ENCODE measurements at regions not wholly inside any gene's neighbourhood (a gene's known extent, or its start where the extent isn't known, plus 50 kb on each side); places are given as distances from the start of the nearest gene placed in this dataset.
A peak's percentile ranks its signal among the peaks of the same experiment; 100 is the strongest.
"Not testable (repeated sequence)": the region's sequence is repeated elsewhere in the genome, so short reads cannot be mapped to it uniquely, and the experiment has no call there.

DNA sequence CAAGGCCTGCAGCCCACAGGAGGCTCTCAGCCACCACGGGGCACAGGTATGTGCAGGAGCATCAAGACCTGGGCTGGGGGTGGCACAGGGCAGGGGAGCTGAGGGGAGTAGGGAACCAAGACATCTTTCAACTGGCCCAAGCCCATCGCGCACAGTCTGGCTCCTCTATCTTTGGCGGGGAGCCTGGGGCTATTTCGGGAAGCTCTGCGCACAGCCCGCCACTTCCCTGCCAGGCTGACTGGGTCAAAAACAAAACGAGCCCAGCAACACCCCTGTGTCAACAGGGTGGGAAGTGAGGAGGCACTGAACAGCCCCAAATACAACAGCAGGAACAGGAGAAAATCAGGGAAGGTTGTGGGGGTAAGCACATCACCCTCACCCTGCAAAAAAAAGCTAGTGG lies 83.9 kb downstream of the ARL6IP4 start:
- peak; percentile 74 for ATAC-seq
- intact Hi-C loops (cut with micrococcal nuclease) = no loop called here
- peak; percentile 88 for DNase-seq

DNA sequence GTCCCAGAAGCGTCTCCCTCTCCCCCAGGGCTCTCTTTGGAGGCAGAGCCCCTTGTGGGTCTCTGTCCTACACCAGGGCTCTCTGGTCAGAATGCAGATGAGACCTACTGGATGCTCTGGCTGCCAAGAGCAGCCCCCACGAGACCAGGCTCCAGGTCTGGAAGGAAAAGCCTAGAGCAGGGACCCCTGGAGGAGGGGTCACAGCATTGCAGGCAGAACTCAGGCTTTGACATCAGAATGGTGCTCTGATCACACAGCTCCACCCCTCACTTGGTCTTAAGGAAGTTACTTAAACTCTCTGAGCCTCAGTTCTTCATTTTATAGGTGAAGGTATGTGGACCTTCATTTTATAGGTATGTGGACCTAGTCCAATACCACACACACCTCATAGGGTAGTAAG lies 83.1 kb downstream of the ARL6IP4 start:
- intact Hi-C loops (cut with micrococcal nuclease) = no loop called here
- DNase-seq (no peak), ATAC-seq (no peak)

DNA sequence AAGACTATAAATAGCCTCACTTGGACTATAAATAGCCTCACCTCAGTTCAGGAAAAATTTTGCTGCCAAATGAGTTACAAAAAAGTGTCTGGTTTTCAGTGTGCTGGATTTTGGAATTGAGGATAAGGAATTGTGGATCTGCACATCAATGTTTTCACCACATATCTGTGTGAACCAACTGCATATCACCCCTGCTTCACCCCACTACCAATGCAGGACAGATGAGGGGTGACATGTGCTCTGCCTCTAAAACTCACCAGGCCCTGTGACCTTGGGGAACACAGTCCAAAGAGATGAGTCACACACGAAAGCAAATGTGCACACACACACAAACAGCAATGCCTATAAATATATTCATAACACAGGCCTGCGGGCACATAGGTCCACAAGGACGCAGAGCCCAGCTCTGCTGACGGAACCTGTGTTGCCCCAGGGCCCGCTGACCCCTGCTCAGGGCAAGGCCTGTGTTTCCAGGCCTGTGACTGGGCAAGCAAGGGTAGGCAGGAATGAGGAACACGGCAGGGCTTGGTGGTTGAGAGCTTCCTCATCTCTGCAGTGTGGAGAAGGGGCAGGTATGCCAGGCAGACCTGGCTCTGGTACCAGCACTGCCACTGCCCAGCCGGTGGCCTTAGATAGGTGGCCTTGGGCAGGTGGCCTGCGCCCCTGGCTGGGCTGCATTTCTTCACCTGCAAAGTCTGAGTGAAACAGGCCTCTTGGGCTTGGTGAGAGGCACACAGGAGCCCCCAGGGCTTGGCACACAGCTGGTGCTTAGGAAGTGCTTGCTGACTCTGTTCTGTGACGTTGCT lies 82.4 kb downstream of the ARL6IP4 start:
- intact Hi-C loops (cut with micrococcal nuclease) = no loop called here
- ATAC-seq (peak; percentile 76), DNase-seq (peak; percentile 68)

DNA sequence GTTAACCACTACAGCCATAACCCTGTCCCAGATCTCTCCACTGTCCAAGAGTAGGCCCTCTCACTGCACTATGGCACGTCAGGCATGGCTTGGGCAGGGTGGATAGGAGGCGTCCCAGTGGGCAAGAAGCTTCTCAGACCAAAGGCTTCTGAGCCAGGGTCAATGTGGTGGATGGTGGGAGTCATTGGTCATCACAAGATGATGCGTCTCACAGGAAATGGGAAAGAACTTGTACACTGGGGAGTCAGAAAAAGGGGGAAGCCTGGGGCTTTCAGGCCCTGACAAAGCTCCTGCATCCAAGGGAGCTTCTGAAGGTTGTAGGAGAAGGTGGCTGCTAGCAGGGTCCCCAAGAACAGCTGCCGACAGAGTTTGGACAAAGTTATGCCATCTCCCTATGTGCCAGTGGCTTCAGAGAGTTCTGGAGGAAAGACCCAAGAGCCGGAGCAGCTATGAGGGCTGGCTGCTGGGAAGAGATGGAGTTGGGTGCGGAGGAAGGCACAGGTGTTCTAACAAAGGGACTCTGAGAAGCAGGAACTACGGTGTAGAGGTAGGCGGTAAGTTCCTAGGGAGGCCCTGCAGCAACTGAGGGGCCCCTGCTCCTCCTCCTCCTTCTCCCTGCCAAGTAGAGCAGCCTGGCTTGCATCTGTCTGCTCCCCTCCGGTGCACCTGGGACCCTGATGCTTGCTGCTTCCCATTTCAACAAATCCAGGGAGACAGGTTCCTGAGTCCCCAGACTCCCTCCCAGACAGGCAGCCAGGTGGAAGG lies 81.1 kb downstream of the ARL6IP4 start:
- ATAC-seq (no peak), DNase-seq (no peak)
- intact Hi-C loops (cut with micrococcal nuclease) = no loop called here

DNA sequence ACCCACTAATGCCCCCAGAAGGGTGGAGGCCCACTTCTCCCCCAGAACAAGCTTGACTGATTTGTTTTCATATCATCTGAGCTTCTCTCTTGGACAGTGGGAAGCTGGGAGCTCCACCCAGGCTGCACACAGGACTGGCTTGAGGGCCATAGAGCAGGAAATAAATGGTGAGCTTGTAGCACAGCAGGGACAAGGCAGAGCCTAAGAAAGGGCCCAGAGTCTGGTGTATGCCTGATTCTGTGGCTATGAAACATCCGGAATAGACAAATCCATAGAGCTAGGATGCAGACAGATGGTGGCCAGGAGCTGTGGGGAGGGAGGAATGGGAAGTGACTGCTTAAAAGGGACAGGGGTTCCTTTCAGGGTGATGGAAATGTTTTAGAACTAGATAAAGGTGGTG lies 79.0 kb downstream of the ARL6IP4 start:
- no peak for DNase-seq
- ATAC-seq = no peak
- intact Hi-C loops (cut with micrococcal nuclease) = no loop called here

DNA sequence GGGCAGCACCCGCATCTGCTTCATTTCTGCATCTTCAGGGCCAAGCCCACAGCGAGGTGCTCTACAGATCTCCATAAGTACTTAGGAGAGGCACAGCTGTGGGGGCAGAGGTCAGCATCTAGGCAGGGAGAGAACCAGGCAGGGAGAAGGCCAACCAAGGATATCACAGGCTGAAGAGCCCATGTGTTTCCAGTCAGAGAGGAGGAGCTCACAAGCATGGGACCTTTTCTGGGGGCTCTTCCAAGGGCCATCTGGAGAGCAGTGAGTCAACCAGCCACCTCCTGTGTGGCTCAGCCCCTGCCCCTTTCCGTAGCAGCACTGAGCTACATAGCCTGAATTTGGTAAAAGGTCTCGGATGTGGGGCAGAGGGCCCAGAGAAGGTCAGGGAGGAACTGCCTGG lies 78.5 kb downstream of the ARL6IP4 start:
- DNase-seq (no peak), ATAC-seq (peak; percentile 2)
- intact Hi-C loops (cut with micrococcal nuclease) = no loop called here

DNA sequence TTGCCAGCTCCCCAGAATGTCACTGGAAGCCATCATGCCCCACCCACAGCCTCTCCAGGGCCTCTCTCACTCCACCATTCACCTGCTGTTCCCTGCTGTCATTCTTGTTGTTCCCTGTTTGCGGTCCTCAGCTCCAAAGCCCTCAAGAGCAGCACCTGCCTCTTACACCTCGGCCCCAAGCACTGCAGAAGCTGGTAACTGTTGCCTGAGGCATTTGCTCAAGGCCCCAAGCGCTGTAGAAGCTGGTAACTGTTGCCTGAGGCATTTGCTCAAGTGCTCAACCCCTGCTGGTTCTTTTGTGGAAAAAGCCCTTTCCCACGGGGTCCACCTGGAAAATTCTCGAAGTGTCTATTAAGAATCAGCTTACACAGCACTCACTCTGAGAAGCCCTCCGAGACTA lies 78.0 kb downstream of the ARL6IP4 start:
- intact Hi-C loops (cut with micrococcal nuclease) = no loop called here
- no peak for ATAC-seq
- DNase-seq = no peak

DNA sequence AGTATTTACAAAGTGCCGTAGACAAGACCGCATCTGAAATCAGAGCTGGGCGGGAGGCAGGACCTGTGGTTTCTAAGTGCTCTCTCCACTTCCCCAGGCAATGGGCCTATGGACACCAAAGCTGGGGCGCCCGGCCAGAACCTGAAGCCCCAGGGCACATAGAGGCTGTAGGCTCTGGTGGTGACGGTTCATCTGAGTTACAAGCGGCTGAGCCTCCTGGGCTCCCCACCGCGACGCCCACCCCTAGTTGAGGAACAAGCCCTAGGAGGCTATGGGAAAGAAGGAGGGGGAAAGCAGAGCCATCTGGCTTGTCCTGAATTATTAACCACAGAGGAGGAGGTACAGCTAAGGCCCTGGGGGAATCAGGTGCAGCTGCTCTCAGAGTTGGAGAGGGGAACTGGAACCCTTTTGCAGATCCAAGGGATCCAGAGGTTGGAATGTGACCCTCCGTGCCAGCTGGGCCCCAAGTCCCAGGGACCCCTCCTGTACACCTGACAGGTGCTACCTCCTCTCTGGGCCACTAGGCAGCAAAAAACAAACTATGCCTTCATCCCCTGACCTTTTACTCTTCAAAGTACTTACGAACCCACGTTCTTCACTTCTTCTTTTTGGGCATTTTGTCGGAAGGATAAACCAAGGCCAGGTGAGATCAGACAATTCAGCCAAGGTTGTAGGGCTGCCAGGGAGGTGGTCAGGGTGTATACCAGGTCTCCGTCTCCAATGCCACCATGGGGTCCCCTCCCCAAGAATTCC lies 77.2 kb downstream of the ARL6IP4 start:
- intact Hi-C loops (cut with micrococcal nuclease) = no loop called here
- no peak for DNase-seq
- ATAC-seq = no peak

DNA sequence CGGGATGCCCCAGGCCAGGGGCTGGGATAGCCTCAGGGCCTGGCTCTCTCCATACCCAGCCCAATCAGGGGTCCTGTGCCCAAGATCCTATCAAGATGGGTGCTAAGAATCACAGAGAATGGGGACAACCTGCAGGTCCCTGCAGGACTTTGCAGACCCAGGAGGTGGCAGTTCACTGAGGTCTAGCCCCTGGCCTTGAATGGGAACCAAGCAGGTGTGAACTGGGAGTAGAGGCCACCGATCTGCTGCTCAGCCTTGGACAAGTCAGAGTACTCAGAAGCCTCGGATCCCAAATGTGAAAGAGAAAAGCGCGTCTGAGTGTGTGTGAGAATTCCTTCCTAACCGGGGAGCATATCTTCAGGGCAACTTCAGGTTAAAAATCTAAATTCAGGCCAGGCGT lies 76.2 kb downstream of the ARL6IP4 start:
- ATAC-seq (no peak), DNase-seq (no peak)
- intact Hi-C loops (cut with micrococcal nuclease) = no loop called here

DNA sequence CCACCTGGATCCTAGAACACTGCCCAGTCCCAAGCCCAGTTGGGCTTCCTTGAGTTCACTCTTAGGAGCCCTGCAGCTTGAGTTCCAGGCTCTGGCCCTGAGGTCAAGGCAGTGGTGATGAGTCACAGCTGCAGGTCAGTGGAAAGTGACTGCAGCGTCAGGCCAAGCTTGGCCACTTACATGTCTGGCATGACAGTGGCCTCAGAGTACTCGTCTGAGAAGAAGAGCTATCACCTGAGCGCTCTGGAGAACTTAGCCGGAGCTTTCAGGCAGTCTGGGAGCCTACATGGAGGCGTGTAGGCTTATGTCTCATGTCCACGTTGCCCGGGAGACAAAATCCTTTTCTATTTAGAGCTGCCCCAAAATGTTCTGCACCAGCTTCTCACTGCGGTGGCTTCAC lies 75.6 kb downstream of the ARL6IP4 start:
- DNase-seq (no peak), ATAC-seq (peak; percentile 8)
- intact Hi-C loops (cut with micrococcal nuclease) = no loop called here

DNA sequence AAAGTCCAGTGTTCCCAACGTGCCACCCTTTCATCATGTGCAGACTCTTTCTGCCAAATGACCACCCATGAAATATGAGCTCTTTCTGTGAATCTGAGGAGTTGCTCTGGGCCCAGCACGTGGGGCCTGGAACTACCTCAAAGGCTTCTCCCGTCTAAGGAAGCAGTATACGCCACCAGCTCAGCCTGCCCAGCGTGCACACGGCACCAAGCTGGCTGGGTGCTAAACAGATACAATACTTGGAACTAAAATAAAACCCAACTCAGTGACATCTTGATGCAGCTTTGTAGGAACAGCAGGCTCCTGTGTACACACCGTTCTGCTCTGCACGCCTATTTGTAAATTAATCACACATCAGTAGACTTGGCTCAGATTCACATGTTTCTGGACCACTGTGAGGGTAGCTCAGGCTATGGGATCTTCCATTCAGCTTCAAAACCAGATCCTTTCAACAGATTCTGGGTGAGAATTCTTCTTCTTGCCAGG lies 74.8 kb downstream of the ARL6IP4 start:
- ATAC-seq = peak; percentile 46

DNA sequence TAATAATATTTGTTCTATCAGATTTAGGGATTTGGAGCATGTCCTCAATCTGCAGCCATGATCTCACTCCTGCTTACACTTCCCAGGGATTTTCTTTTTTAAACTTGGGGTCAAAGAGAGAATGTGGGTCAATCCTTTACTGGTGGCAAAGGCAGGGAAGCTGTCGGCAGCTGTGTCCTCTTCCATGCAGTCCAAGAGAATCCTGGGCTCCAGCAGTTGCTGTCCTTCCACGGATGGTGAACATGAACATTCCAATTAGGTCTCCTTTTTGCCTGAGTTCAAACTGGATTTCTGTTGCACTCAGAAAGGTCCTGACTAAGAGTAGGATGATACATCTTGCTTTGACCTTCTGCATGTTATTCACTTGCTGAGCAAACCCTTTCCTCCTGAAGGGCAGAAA lies 73.9 kb downstream of the ARL6IP4 start:
- DNase-seq (no peak), ATAC-seq (no peak)
- intact Hi-C loops (cut with micrococcal nuclease) = no loop called here

More for the DNA sequence above, 74.8 kb downstream of the ARL6IP4 start:
- intact Hi-C loops (cut with micrococcal nuclease) = no loop called here
- peak; percentile 55 for DNase-seq

DNA sequence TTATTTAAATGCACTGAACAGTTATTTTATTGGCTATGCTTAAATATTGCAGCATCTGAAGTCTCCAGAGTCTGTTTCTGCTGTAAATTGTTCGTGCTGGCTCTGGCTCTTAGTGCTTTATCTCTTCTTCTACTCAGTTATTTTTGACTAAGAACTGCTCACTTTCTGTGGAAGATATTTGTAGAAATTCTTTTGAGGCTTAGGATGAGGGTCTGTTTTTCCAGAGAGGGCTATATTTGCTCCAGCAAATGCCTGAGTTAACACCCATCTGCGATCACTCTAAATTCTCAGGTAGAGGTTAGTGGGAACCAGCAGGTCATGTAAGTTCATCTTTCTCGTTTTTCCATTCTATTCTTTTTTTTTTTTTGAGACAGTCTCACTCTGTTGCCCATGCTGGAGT lies 71.1 kb downstream of the ARL6IP4 start:
- DNase-seq = no peak
- intact Hi-C loops (cut with micrococcal nuclease) = no loop called here
- ATAC-seq = no peak

DNA sequence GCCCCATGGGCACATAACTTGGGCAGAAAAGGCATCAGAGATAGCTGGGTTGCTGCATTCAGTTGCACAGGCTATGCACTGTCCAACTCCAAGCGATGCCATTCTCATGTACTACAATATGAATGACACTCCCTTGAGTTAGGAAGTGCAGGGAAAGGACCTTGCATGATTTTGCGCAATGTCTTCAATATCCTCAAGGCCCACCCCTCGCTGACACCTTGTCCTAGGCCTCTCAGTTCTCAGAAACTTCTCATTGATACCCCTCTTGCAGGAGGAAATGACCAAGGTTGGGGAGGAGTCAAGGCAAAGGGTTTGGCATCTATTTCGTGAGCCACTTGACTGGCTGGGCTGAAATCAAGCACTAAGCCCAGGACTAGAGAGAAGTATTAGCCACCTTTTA lies 70.4 kb downstream of the ARL6IP4 start:
- ATAC-seq = peak; percentile 35
- DNase-seq = no peak
- intact Hi-C loops (cut with micrococcal nuclease) = no loop called here

DNA sequence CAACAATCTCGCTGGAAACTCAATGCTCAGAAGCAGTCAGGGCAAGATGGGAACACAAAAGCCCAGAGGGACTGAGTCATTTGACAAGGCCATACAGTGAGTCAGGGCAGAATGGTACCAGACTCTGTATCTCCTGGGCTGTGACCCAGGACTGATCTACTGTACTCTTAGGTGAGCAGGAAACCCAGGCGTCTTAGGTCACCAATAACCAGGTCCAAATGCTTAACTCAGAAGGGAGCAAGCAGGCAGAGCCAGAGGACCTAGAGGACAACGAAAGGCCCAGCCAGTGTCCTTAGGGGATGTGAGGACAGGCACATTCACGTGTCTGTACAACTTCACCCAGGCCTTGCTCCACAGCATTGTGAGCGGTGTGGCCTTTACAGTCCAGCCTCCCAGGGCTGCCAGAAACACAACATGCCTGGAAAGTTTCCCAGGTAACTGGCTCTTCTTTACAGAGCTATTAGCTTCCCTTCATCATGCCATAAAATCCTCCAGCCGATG lies 69.9 kb downstream of the ARL6IP4 start:
- peak; percentile 69 for DNase-seq
- intact Hi-C loops (cut with micrococcal nuclease) = no loop called here

DNA sequence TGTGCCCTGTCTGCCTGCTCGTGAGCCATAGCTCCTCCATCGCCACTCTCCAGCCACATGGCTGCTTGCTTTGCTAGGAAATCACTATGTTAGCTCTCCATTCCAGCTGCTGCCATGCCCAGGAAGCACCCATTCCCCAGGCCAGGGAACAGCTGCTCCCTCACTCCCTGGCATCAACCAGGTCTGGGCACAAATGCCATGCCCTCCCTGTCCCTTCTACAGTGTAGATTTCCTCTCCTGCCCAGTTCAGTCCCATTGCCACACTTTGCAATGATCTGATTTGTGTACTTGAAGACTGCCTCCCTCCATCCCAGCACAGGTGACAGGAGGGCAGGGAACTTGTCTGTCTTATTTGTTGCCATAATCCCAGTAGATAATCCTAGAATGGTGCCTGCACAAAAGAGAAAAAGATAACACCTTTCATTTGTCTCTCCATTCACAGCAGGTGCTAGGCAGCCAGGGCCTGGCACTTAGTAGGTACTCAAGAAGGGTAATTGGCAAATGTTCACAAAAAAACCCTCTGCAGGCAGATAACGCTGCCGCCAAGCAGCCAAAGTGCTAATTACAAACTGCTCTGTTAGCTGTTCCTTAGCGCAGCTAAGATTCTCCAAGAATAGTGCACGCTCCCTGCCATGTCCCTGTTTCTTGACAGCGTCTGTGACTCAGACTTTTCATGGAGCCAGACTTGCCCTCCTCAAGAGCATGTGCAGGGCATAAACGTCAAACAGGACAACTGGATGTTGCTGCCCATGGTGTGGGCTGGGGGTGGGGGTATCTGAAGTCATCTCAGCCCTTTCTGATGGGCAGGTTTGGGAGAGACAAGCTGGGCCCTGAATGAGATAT lies 69.1 kb downstream of the ARL6IP4 start:
- intact Hi-C loops (cut with micrococcal nuclease) = loop anchor here (10.0 kb wide), 1 partner anchor 95 kb away; no protein-coding TSS in a partner anchor
- peak; percentile 3 for ATAC-seq
- DNase-seq = no peak

More for the DNA sequence above, 69.9 kb downstream of the ARL6IP4 start:
- ATAC-seq = peak; percentile 97

DNA sequence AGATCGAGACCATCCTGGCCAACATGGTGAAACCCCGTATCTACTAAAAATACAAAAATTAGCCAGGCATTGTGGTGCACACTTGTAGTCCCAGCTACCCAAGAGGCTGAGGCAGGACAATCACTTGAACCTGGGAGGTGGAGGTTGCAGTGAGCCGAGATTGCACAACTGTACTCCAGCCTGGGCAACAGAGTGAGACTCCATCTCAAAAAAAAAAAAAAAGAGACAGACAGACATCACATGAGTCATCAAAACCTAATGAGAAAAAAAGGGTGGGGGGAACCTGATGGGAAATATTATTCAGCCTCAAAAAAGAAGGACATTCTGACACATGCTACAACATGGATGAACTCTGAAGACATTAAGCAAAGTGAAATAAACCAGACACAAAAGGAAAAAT lies 67.4 kb downstream of the ARL6IP4 start:
- DNase-seq, ATAC-seq: not testable (repeated sequence)
- intact Hi-C loops (cut with micrococcal nuclease) = loop anchor here (10.0 kb wide), 1 partner anchor 97 kb away; no protein-coding TSS in a partner anchor

DNA sequence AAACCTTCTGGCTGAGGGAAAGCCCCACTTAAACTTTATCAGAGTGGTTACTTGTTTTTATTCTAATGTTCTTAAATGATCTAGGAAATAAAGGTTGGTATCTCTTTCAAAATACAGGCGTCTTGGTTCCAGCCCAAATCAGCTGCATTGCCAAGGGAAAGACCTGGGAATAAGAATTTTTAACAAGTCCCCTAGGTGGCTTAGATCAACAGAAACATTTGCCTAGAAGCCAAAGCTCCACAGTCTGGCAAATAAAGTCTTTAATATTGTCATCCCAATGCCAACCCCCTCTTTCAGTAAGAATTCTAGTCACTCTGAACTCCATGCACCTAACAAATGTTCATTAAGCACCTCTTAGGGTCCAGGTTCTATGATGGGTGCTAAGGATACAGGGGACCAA lies 66.8 kb downstream of the ARL6IP4 start:
- DNase-seq = no peak
- intact Hi-C loops (cut with micrococcal nuclease) = loop anchor here (10.0 kb wide), 1 partner anchor 98 kb away; no protein-coding TSS in a partner anchor
- ATAC-seq = no peak
